H9 (cell line): ENCODE measurements at regions not wholly inside any gene's neighbourhood (a gene's known extent, or its start where the extent isn't known, plus 50 kb on each side); places are given as distances from the start of the nearest gene placed in this dataset.

ENCODE experiments used
- DNase-seq: peaks from one replicate; pipeline ENCODE4 v3.0.0-alpha.2; 2017
- H2AFZ ChIP-seq: one replicate; pipeline ENCODE4 v1.6.1; 2013; ENCODE audit warnings: mild to moderate bottlenecking, low read length, control low read depth, moderate library complexity
- H2AK5ac ChIP-seq: 2 replicates; pipeline ENCODE4 v1.6.1; 2013; ENCODE audit warnings: low read length, control low read depth, mixed read lengths; ENCODE audit not compliant: insufficient read length
- H2BK120ac ChIP-seq: one replicate; pipeline ENCODE4 v1.6.1; 2013; ENCODE audit warnings: low read depth, mild to moderate bottlenecking, low read length, control low read depth, inconsistent platforms; ENCODE audit not compliant: poor library complexity, severe bottlenecking
- H2BK12ac ChIP-seq: 2 replicates; pipeline ENCODE4 v1.6.1; 2013; ENCODE audit warnings: low read length, control low read depth, mixed read lengths, low read depth; ENCODE audit not compliant: insufficient read length
- H2BK15ac ChIP-seq: 2 replicates; pipeline ENCODE4 v1.6.1; 2013; ENCODE audit warnings: low read depth, low read length, control low read depth
- H2BK20ac ChIP-seq: one replicate; pipeline ENCODE4 v1.6.1; 2013; ENCODE audit warnings: low read depth, mild to moderate bottlenecking, low read length, control low read depth, inconsistent platforms; ENCODE audit not compliant: poor library complexity, severe bottlenecking
- H2BK5ac ChIP-seq: 2 replicates; pipeline ENCODE4 v1.6.1; 2013; ENCODE audit warnings: low read length, control low read depth, mixed read lengths; ENCODE audit not compliant: insufficient read length
- H3K14ac ChIP-seq: 2 replicates; pipeline ENCODE4 v1.6.1; 2013; ENCODE audit warnings: low read length, control low read depth; ENCODE audit not compliant: insufficient read depth
- H3K18ac ChIP-seq: 2 replicates; pipeline ENCODE4 v1.6.1; 2013; ENCODE audit warnings: low read depth, mild to moderate bottlenecking, mixed read lengths, low read length, control low read depth; ENCODE audit not compliant: insufficient read length
- H3K23ac ChIP-seq: 2 replicates; pipeline ENCODE4 v1.6.1; 2013; ENCODE audit warnings: low read length, control low read depth, mixed read lengths, low read depth; ENCODE audit not compliant: insufficient read length
- H3K23me2 ChIP-seq: 2 replicates; pipeline ENCODE4 v1.6.1; 2013; ENCODE audit warnings: low read depth, mild to moderate bottlenecking, mixed read lengths, low read length, control low read depth; ENCODE audit not compliant: insufficient read length, poor library complexity, severe bottlenecking
- H3K27ac ChIP-seq: 2 replicates; pipeline ENCODE4 v1.5.1; 2013; ENCODE audit warnings: low read length, control low read depth, mixed read lengths, low read depth; ENCODE audit not compliant: insufficient read length
- H3K27me3 ChIP-seq: 2 replicates; pipeline ENCODE4 v1.6.1; 2013; ENCODE audit warnings: low read length, control low read depth, inconsistent platforms; ENCODE audit not compliant: insufficient read depth
- H3K4ac ChIP-seq: 2 replicates; pipeline ENCODE4 v1.6.1; 2013; ENCODE audit warnings: low read depth, mild to moderate bottlenecking, control low read depth, inconsistent platforms, low read length, moderate library complexity
- H3K4me1 ChIP-seq: 2 replicates; pipeline ENCODE4 v1.6.1; 2013; ENCODE audit warnings: low read length, control low read depth, inconsistent platforms; ENCODE audit not compliant: insufficient read depth
- H3K4me2 ChIP-seq: 2 replicates; pipeline ENCODE4 v1.6.1; 2013; ENCODE audit warnings: low read length, control low read depth, mixed read lengths; ENCODE audit not compliant: insufficient read length, insufficient read depth
- H3K56ac ChIP-seq: 2 replicates; pipeline ENCODE4 v1.6.1; 2013; ENCODE audit warnings: low read depth, mild to moderate bottlenecking, mixed read lengths, low read length, control low read depth; ENCODE audit not compliant: insufficient read length
- H3K79me1 ChIP-seq: 2 replicates; pipeline ENCODE4 v1.6.1; 2013; ENCODE audit warnings: low read depth, mild to moderate bottlenecking, moderate library complexity, low read length, control low read depth, inconsistent platforms; ENCODE audit not compliant: insufficient read depth, poor library complexity, severe bottlenecking
- H3K79me2 ChIP-seq: 2 replicates; pipeline ENCODE4 v1.6.1; 2013; ENCODE audit warnings: low read length, control low read depth, inconsistent platforms; ENCODE audit not compliant: insufficient read depth
- H3K9ac ChIP-seq: 2 replicates; pipeline ENCODE4 v1.6.1; 2013; ENCODE audit warnings: low read length, control low read depth, mixed read lengths; ENCODE audit not compliant: insufficient read length; ENCODE audit errors: extremely low read depth
- H3K9me3 ChIP-seq: one replicate; pipeline ENCODE4 v1.6.1; 2013; ENCODE audit warnings: low read depth, low read length, inconsistent platforms; ENCODE audit not compliant: control insufficient read depth
- H3T11ph ChIP-seq: one replicate; pipeline ENCODE4 v1.6.1; 2013; ENCODE audit warnings: mild to moderate bottlenecking, low read length, control low read depth, inconsistent platforms
- H4K20me1 ChIP-seq: one replicate; pipeline ENCODE4 v1.6.1; 2013; ENCODE audit not compliant: control insufficient read depth, insufficient read length, insufficient read depth
- H4K5ac ChIP-seq: 2 replicates; pipeline ENCODE4 v1.6.1; 2013; ENCODE audit warnings: low read depth, mild to moderate bottlenecking, mixed read lengths, low read length, control low read depth; ENCODE audit not compliant: insufficient read length
- H4K8ac ChIP-seq: replicated peaks from 2 replicates; pipeline ENCODE4 v1.6.1; 2013; ENCODE audit warnings: low read length, control low read depth, mixed read lengths, low read depth; ENCODE audit not compliant: insufficient read length
- H4K91ac ChIP-seq: 2 replicates; pipeline ENCODE4 v1.6.1; 2013; ENCODE audit warnings: low read depth, mild to moderate bottlenecking, moderate library complexity, mixed read lengths, low read length, control low read depth; ENCODE audit not compliant: insufficient read length
- H3K27ac Mint-ChIP-seq, 3 experiments: 2 replicates in 2 of 3; 3 replicates in 1 of 3; pipeline ENCODE4 v1.8.0; 2020 to 2021; ENCODE audit warnings: mixed read lengths in 3 of 3, mild to moderate bottlenecking in 1 of 3, moderate library complexity in 1 of 3
- H3K27me3 Mint-ChIP-seq: 2 replicates; pipeline ENCODE4 v1.8.0; 2021; ENCODE audit warnings: low read depth, mild to moderate bottlenecking, moderate library complexity, mixed read lengths
- H3K36me3 Mint-ChIP-seq, 3 experiments: 2 replicates in 2 of 3; 3 replicates in 1 of 3; pipeline ENCODE4 v1.8.0; 2020 to 2021; ENCODE audit warnings: low read depth in 3 of 3, mixed read lengths in 3 of 3; ENCODE audit not compliant: insufficient read depth in 1 of 3
- H3K4me1 Mint-ChIP-seq, 2 experiments: 2 replicates each; pipeline ENCODE4 v1.8.0; 2020; ENCODE audit warnings: mixed read lengths in 2 of 2
- H3K4me3 Mint-ChIP-seq, 2 experiments: 2 replicates in 1 of 2; 3 replicates in 1 of 2; pipeline ENCODE4 v1.8.0; 2020 to 2021; ENCODE audit warnings: mild to moderate bottlenecking in 2 of 2, mixed read lengths in 2 of 2, moderate library complexity in 1 of 2
- H3K9me3 Mint-ChIP-seq, 2 experiments: 2 replicates in 1 of 2; 3 replicates in 1 of 2; pipeline ENCODE4 v1.8.0; 2020; ENCODE audit warnings: mild to moderate bottlenecking in 2 of 2, mixed read lengths in 2 of 2, moderate library complexity in 1 of 2
- WGBS: extraction: QIAGEN DNeasy Blood & Tissue Kit; methylation state at CpG from one replicate; pipeline ENCODE4 v1.1.7; 2013; ENCODE audit warnings: missing lambda C conversion rate, low lambda C conversion rate, mixed read lengths; ENCODE audit not compliant: insufficient read length; ENCODE audit errors: extremely low coverage; 5-methylcytosine and 5-hydroxymethylcytosine counted together
- TF ChIP-seq, protein P1 (sequence below): fragments of 200-600 bp; sonication (generic); conservative IDR thresholded peaks from 3 replicates; pipeline ENCODE4 v1.8.0; 2021; ENCODE audit warnings: antibody characterized with exemption, mild to moderate bottlenecking

DNA sequence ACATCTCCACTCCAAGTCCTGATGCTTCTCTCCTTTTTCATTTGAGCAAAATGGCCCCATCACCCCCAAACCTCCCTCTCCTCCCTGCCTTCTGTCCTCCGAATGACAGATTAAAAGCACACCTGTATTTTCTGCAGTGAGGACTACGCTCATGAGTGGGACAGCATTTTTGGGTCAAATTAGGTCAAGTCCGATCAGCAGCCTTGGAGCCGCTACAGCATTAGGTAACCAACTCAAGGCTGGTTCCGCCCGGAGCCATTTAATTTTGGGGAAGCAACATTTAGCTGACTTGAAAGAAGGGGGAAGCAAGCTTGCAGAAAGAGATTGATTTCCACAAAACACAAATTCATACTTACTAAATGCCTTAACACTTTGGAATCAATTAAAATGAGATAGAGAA lies 324.1 kb upstream of the CDH5 start:
- H3K56ac ChIP-seq = no peak overlapping the region
- WGBS = no CpG with 5 or more reads among the region's 6 CpGs
- H2BK5ac ChIP-seq = no peak overlapping the region
- no peak overlapping the region for H2AK5ac ChIP-seq
- no peak overlapping the region for H3K4me3 Mint-ChIP-seq
- TF ChIP-seq, protein P1, sequence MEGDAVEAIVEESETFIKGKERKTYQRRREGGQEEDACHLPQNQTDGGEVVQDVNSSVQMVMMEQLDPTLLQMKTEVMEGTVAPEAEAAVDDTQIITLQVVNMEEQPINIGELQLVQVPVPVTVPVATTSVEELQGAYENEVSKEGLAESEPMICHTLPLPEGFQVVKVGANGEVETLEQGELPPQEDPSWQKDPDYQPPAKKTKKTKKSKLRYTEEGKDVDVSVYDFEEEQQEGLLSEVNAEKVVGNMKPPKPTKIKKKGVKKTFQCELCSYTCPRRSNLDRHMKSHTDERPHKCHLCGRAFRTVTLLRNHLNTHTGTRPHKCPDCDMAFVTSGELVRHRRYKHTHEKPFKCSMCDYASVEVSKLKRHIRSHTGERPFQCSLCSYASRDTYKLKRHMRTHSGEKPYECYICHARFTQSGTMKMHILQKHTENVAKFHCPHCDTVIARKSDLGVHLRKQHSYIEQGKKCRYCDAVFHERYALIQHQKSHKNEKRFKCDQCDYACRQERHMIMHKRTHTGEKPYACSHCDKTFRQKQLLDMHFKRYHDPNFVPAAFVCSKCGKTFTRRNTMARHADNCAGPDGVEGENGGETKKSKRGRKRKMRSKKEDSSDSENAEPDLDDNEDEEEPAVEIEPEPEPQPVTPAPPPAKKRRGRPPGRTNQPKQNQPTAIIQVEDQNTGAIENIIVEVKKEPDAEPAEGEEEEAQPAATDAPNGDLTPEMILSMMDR = no peak
- no peak overlapping the region for H3K18ac ChIP-seq
- H4K20me1 ChIP-seq = no peaks in the 10 kb centered on the region
- H4K8ac ChIP-seq = no peak overlapping the region
- H2AFZ ChIP-seq = no peak overlapping the region
- no peak overlapping the region for H3K4me2 ChIP-seq
- no peak overlapping the region for H3K4ac ChIP-seq
- no peaks in the 10 kb centered on the region for H3K9me3 ChIP-seq
- H3K27me3 Mint-ChIP-seq = peaks cover 4% of the 10 kb centered on the region
- no peak overlapping the region for H3T11ph ChIP-seq
- H3K27ac Mint-ChIP-seq = no peak overlapping the region
- no peaks in the 10 kb centered on the region for H3K23me2 ChIP-seq
- no peak overlapping the region for H3K27ac ChIP-seq
- no peak overlapping the region for H2BK12ac ChIP-seq
- no peak overlapping the region for H2BK20ac ChIP-seq
- DNase-seq = no peak
- H3K36me3 Mint-ChIP-seq = no peaks in the 10 kb centered on the region; a peak in 1 of 7 replicates
- no peak overlapping the region for H3K9ac ChIP-seq
- H3K79me2 ChIP-seq = no peaks in the 10 kb centered on the region
- H3K4me1 ChIP-seq = no peaks in the 10 kb centered on the region
- H4K5ac ChIP-seq = no peak overlapping the region
- H3K14ac ChIP-seq = no peak overlapping the region
- H3K9me3 Mint-ChIP-seq = peaks cover 0 to 2% of the 10 kb centered on the region in 2 experiments; a peak in 1 of 5 replicates
- H3K4me1 Mint-ChIP-seq = peaks cover 13 to 14% of the 10 kb centered on the region in 2 experiments
- H4K91ac ChIP-seq = no peak overlapping the region
- H3K27me3 ChIP-seq = no peaks in the 10 kb centered on the region; the same call in 1 of the 2 replicates
- no peaks in the 10 kb centered on the region for H3K79me1 ChIP-seq
- H2BK120ac ChIP-seq = no peak overlapping the region
- H2BK15ac ChIP-seq = no peak overlapping the region
- no peak overlapping the region for H3K23ac ChIP-seq
